ENCODE measurements at regions not wholly inside any gene's neighbourhood (a gene's known extent, or its start where the extent isn't known, plus 50 kb on each side); places are given as distances from the start of the nearest gene placed in this dataset.

DNA sequence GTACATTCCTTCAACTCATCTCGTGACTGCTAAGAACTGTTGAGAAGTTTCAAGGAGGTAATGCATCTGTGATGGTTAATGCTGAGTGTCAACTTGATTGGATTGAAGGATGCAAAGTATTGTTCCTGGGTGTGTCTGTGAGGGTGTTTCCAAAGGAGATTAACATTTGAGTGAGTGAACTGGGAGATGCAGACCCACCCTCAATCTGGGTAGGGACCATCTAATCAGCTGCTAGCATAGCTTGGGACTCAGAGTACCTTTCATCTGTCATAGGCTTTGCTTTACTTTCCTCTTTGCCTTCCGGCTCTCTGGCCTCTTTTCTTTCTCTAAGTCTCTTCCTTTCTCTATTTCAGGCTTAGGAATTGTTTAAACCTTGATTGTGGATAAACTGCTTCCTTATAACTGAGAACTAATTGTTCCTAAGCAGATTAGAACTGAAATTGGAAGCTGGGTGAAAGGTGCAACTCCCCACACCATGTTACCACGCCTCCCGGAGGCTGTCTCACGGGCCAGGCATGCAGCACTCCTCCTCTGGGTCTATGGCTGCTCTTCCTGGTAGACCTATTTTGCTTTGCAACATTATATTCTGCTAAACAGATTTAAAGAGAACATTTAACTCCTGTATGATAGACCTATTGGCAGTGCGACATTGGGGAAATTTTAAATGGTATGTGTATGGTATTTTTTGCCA, 298.2 kb downstream of the CCSER2 start:
- TF ChIP-seq BHLHE40 (IDR thresholded peaks at IDR 0.05; ENCODE audit: borderline replicate concordance) (no peak), ARNT (IDR thresholded peaks at IDR 0.05) (no peak), CTBP1 (IDR thresholded peaks at IDR 0.05; ENCODE audit: borderline replicate concordance) (no peak)

Data from HEK293T (cell line).